Kidney capillary endothelial cell (primary cell): ENCODE measurements at regions not wholly inside any gene's neighbourhood (a gene's known extent, or its start where the extent isn't known, plus 50 kb on each side); places are given as distances from the start of the nearest gene placed in this dataset.

ENCODE experiments used
- DNase-seq: peaks from one replicate; pipeline ENCODE4 v3.0.0-alpha.2; 2018; ENCODE audit warnings: low spot score

DNA sequence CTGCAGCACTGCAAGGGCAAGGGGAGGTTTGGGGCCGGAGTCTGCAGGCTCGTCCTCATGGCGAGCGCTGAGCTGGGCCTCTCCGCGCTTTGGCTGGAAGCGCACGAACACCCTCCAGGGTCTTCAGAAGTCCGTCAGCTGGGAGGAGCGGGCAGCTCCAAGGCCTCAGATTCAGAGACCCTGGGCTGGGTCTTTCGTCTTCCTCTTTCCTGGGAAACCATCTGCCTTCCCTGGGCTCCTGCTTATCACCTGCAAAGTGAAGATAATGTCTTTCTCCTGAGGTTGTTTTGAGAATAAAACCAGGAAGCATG, 525.6 kb downstream of the BRD1 start:
- no peak for DNase-seq

DNA sequence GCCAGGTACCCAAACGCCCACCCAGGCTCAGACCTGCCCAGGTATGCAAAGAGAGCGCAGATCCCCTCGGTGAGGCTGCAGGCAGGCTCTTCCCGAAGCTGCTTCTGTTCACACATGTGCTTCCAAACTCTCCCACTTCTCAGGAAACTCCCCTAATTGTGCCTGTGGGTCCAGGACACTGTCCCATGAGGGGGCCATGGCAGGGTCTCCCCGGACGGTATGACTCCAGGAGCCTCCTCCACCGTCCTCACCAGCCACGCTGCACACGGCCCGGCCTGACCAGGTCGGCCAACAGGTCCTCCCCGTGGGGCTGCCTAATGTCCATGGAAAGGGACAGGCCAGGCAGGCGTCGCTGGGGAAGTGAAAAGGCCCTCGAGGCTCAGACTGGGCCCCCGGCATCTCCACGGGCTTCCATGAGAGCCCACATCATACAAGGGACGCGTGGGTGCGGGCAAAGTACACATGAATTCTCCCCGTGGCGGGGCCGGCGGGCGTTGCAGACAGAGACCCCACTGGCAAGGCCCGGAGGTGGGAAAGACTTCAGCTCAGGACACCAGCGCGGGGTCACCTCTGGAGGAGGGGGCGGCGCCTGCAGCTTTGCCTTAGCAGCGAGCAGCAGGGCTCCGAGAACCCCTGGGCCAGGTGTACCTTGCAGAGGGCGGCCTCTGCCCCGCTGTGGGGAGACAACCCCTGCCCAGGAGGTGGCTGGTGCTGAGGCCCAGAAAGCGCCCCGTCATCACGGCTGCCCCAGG, 526.1 kb downstream of the BRD1 start:
- no peak for DNase-seq

- DNase-seq: no peak
These were observed 526.7 kb downstream of the BRD1 start for GRCh38 chr22:49300951-49301397.

DNA sequence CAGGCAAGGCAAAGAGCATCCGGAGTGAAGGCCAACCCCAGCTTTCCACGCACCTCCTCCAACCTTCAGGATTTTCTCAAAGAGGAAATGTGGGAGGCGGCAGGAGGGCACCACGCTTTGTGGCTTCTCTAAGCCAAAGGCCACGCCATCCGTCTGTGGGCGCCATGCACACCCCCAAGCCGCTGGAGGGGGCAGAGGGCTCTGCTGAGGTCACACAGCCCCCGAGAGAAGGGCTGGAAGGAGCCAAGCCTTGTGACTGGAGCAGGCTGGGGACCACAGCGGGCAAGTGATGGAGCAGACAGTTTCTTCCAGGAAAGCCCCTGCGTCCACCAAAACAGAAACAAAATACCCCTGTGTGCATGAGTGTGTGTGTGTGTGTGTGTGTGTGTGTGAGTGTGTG, 527.4 kb downstream of the BRD1 start:
- no peak for DNase-seq

DNA sequence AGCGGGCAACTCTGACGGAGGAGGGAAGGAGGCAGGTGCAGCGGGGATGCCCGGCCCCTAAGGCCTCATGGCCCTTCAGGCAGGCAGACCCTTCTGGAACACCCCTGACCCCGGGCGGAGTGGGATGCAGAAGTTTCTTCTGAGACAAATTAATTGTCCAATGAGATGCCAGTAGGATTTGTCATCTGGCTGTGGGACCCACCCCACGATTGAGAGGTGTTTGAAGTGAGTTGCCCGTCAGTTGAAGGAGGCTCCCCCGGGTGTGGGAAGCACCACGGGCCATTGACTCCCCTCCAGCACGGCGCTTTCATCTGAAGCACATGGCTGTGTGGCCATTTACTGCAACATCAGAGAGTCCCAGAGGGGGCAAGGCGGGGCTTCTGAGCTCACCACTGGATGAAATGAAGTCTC, 527.8 kb downstream of the BRD1 start:
- no peak for DNase-seq

DNA sequence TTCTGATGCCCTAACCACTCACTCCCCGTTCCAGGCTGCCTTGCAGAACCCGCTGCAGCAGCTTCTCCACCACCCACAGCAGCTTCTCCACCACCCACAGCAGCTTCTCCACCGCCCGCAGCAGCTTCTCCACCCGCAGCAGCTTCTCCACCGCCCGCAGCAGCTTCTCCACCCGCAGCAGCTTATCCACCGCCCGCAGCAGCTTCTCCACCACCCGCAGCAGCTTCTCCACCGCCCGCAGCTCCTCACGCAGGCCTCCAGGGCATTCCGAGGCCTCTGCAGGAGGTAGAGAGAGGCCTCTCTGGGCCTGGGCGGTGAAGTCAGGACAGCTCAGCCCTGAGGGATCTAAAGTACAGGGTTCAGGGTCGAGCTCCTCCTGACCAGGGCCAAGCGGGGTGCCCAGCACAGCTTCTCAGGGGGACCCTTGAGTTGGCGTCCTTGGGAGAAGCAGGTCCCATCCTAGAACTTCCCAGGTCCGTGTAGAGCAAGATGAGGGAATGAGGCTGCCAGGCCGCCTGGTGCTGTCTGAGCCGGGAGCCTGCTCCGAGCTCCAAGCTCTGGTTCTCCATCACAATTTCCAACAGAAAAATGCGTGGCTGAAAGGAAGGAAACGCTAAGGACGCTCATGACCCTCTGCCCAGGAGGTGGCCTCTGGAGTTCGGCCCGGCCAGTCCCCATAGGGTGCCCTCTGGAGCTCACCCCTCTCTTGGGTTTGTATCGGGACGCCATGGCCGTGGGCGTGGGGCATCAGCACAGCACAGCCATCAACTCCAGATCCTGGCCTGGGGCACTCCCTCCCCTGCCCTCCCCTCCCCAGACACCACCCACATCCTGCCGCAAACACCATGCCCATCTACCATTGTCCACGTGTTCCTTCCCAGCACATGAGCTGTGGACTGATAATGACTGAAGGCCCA, 528.6 kb downstream of the BRD1 start:
- DNase-seq: no peak

- no peak for DNase-seq
These were observed 529.6 kb downstream of the BRD1 start for GRCh38 chr22:49297871-49298721.

- no peak for DNase-seq
These were observed 530.3 kb downstream of the BRD1 start for GRCh38 chr22:49297286-49297870.

DNA sequence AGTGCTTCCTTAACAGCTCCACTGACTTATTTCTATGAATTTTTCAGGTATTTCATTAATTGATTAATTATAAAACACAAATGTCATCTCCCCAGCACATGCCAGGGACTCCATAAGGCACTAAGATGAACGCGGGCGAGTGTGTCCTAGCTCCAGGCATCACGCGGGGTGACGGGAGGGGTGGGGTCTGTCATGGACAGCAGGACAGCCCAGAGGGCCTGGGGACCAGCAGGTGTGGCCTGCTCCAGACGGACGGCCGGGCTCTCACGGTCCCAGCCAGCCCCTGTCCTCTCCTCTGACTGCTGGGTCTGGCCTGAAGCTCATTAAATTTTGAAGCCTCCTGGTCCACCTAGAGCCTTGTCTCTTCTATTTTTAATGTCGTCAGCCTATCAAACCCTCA, 531.1 kb downstream of the BRD1 start:
- no peak for DNase-seq

DNA sequence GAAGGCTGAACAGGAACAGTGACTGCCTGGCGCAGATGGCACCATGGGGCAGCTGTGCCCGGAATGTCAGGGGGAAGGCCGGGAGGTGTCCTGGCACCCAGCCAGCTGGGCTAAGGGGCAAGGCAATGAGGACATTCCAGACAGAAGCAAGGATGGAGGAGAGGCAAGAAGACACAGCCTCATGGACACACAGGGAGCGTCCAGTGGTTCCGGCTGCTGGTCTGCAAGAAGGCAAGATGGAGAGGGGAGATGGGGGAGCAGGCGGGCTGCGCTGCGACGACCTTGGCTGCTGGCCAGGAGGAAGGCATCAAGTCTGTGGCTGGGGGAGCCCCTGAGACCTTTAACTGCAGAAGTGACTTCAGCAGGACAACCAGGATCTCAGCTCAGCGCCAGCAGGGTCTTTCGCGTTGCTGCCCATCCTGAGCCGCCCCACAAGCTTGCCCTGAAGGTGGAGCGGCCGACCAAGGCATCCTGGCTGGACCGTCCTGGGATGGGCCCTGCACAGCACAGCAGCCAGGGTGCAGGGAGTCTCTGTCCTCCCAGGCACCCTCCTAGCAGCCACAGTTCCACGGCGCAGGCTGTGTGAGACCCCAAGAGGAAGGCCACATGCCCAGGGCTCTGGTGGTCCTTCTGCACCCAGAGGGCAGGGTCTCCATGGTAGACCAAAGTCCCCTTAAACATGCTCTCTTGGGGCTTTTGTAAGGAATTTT, 531.7 kb downstream of the BRD1 start:
- DNase-seq: no peak

DNA sequence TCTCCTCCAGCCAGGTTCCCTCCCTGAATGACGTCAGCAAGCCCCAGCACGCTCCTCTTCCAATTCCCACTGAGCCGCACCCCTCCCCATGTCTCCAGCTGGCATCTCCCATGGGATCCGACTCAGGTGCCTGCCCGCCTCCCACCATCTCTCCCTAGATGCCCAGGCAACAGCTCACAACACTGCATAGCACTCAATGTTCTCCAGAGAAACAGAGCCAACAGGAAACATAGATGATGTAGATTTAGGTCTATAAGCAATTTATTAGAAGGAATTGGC, 532.3 kb downstream of the BRD1 start:
- no peak for DNase-seq

GRCh38 chr22:49294656-49295464, 532.8 kb downstream of the BRD1 start:
- DNase-seq: no peak

GRCh38 chr22:49292909-49293308, 534.8 kb downstream of the BRD1 start:
- DNase-seq: no peak

- DNase-seq: no peak
These were observed 535.9 kb downstream of the BRD1 start for GRCh38 chr22:49291781-49292180.

DNA sequence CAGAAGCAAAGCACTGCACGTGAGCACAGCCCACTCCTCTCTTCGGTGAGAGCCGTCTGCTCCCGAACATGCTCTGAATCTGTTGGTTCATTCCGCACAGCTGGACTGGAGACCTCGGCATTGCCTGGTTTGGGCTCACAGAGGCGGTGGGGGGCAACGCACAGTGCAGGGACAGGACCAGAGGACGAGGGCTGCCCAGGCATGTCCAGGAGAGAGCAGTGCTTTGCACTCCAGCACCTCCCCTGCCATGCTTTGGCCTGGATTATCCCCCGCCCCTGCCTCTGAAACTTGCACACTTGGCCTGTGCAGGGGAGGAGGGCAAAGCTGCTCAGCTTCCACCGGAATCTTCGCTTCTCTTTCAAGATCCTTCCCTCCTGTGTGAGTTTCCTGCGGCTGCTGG, 536.5 kb downstream of the BRD1 start:
- DNase-seq: no peak

- no peak for DNase-seq
These were observed 537.0 kb downstream of the BRD1 start for GRCh38 chr22:49290711-49291110.

GRCh38 chr22:49289822-49290679, 537.6 kb downstream of the BRD1 start:
- no peak for DNase-seq

DNA sequence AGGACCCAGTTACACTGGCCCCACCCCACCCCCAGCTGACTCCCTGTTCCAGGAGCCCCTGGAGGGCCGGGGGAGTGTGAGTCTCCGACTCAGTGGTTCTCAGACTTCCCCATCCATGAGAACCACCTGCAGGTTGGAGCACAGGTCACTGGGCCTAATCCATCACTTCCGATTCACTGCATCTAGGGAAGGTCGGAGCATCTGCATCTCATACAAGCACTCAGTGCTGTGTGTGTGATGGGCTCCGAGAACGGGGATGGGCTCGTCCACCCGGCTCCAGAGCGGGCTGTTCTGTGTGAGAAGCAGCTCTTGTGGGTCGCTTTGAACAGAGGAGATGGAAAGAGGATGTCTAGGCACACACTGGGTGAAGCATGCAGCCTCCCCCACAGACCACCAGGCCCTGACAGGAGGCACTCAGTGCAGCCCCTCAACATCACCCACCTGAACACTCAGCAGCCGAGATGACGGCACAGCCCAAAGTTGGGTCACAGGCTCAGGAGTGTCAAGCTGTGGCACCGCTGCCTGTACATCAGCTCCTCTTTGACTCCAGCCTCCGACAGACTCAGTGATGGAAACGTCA, 541.4 kb downstream of the BRD1 start:
- DNase-seq: no peak

DNA sequence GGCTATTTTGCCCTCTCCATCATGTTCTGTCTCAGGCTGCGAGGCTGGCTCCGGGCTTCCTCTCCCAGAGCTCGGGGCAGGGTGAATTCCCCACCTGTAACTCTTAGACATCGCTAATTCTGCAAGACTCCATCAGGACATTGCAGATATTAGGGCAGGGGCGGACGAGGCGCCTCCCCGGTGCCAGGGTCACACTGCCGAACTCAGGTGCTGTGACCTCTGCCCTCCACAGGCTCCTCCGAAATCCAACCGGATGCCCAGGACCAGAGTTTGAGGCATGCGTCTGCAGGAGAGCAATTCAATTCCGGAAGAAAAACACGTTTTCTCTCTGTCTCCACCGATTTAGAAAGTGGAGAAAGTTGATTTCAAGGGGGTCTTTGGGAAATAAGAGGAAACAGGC, 542.7 kb downstream of the BRD1 start:
- no peak for DNase-seq
